GM13977 (cell line): ENCODE measurements at regions not wholly inside any gene's neighbourhood (a gene's known extent, or its start where the extent isn't known, plus 50 kb on each side); places are given as distances from the start of the nearest gene placed in this dataset.

ENCODE experiments used
- DNase-seq: peaks from one replicate; pipeline ENCODE4 v3.0.0; 2012; ENCODE audit warnings: low spot score
- CTCF ChIP-seq: IDR thresholded peaks from 2 replicates; pipeline ENCODE4 v1.5.1; 2012; ENCODE audit warnings: mild to moderate bottlenecking, control low read depth; ENCODE audit not compliant: insufficient read depth; ENCODE audit errors: extremely low read depth, missing control alignments
- in situ Hi-C: fragments of 300-500 bp; cut with MboI; formaldehyde crosslinking; loops from one replicate; pipeline ENCODE4 v1.12.0; 2022; ENCODE audit warnings: low sequenced_read_pairs, low pct_unique_long_range_greater_than_20kb, mixed read lengths, inconsistent platforms; ENCODE audit not compliant: unreplicated experiment

GRCh38 chr4:31362756-31363155 lies 642.6 kb downstream of the PCDH7 start:
- no peak for DNase-seq
- in situ Hi-C loops: no loop called here

GRCh38 chr4:31365006-31365690 lies 645.0 kb downstream of the PCDH7 start:
- in situ Hi-C loops: no loop called here
- TF ChIP-seq CTCF: no peak
- DNase-seq: no peak

More at GRCh38 chr4:31362756-31363155, 642.6 kb downstream of the PCDH7 start:
- no peak for TF ChIP-seq CTCF

- no peak for TF ChIP-seq CTCF
- in situ Hi-C loops: no loop called here
- no peak for DNase-seq
Measured at GRCh38 chr4:31366041-31366440, 645.9 kb downstream of the PCDH7 start.

- DNase-seq: peak; percentile 45
- in situ Hi-C loops: no loop called here
- TF ChIP-seq CTCF: peak; percentile 70
Measured at GRCh38 chr4:31370866-31371465, 650.8 kb downstream of the PCDH7 start.

GRCh38 chr4:31374256-31374960 lies 654.2 kb downstream of the PCDH7 start:
- no peak for DNase-seq
- no peak for TF ChIP-seq CTCF
- in situ Hi-C loops: no loop called here

GRCh38 chr4:31375936-31376335 lies 655.8 kb downstream of the PCDH7 start:
- no peak for TF ChIP-seq CTCF
- no peak for DNase-seq
- in situ Hi-C loops: no loop called here
